ENCODE measurements at regions not wholly inside any gene's neighbourhood (a gene's known extent, or its start where the extent isn't known, plus 50 kb on each side); places are given as distances from the start of the nearest gene placed in this dataset.

GRCh38 chr7:110604885-110605284 is 486.0 kb upstream of the LRRN3 start:
- DNase-seq = no peak

GRCh38 chr7:110607050-110607857 is 483.7 kb upstream of the LRRN3 start:
- no peak for DNase-seq

- no peak for DNase-seq
These were observed 481.6 kb upstream of the LRRN3 start for GRCh38 chr7:110609336-110609735.

DNA sequence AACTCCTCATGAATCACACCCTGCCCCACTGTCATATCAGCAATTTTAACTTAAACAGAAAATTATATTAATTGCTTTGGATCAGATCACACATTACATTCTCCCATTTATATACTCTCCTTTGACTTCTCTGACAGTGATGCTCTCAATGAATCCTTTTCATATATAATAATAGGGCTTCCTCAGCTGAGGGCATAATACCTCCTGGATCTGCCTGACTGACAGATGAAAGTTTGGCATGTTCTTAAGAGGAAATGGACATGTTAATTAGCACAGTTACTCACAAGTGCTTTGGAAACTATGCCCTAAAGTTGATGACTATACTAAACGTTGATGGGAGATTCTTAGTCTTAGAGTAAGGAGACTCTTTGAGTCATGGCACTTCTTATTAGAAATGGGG is 478.2 kb upstream of the LRRN3 start:
- DNase-seq = no peak

Data from activated effector memory CD4-positive, alpha-beta T cell treated with anti-CD3 and anti-CD28 coated beads, Interleukin-2, amount 50 U/mL, for 16 hours (primary cell).